Activated T-cell treated with anti-CD3 and anti-CD28 coated beads for 24 hours (primary cell): ENCODE measurements at regions not wholly inside any gene's neighbourhood (a gene's known extent, or its start where the extent isn't known, plus 50 kb on each side); places are given as distances from the start of the nearest gene placed in this dataset.
"Not testable (repeated sequence)": the region's sequence is repeated elsewhere in the genome, so short reads cannot be mapped to it uniquely, and the experiment has no call there.

ENCODE experiments used
- DNase-seq: peaks from one replicate; pipeline ENCODE4 v3.0.0-alpha.2; 2020; ENCODE audit warnings: low read depth

DNA sequence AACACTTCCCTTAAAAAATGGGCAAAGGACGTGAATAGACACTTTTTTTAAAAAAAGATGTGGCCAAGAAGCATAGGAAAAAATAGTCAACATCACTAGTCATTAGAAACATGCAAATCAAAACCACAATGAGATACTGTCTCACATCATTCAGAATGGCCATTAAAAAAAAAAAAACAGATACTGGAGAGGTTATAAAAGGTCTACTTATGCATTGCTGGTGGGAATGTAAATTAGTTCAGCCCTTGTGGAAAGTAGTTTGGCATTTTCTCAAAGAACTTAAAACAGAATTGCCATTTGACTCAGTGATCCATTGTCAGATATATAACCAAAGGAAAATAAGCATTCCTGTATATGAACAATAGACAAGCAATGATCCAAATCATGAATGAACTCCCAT, 352.8 kb upstream of the EPHA5 start:
- DNase-seq, result no peak

GRCh38 chr4:66017671-66018070, 347.4 kb upstream of the EPHA5 start:
- DNase-seq, result no peak

- no peak for DNase-seq
Measured at GRCh38 chr4:66016240-66016639, 346.0 kb upstream of the EPHA5 start.

- DNase-seq, result no peak
Measured at GRCh38 chr4:66014146-66014765, 344.0 kb upstream of the EPHA5 start.

DNA sequence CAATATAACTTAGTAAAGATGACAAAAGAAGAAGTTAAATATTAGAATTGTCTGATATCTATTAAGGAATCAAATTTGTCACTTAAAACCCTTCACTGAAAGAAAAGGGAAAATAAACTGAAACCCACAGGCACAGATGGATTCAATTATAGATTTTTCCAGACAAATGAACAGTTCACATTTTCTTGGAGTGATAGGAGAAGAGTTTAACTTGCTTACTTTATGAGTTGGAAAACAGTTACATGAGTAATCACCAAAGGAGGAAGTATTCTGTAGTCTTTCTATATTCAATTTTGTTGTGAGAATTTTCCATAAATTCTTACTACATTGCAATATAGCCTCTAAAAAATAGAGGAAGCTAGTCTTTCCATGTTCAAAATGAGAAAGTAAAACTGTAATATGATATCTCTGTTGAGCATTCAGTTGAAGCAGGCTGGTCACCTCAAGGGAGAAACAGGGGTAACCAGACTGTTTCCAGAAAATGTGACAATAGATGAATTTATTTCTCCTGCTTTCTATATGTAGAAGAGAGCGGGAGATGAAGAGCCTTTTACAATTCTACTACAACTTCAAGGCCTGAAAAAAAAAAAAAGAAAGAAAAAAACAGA, 330.3 kb upstream of the EPHA5 start:
- DNase-seq, result no peak

DNA sequence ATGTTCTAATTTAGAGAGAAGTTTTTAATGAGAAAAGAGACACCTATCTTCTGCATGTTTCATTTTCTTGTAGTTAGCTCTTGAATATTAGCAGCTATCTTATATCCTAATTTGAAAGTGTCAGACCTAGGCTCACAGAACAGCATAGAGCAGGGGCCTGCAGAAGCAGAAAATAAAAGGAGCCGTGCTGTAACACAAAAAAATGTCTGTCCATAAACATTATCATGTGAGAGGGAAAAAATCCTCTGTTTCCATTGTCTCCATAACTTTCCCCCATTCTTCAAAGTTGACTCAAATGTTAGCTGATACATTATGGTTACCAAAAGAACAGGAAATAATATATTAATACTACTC, 329.2 kb upstream of the EPHA5 start:
- no peak for DNase-seq

DNA sequence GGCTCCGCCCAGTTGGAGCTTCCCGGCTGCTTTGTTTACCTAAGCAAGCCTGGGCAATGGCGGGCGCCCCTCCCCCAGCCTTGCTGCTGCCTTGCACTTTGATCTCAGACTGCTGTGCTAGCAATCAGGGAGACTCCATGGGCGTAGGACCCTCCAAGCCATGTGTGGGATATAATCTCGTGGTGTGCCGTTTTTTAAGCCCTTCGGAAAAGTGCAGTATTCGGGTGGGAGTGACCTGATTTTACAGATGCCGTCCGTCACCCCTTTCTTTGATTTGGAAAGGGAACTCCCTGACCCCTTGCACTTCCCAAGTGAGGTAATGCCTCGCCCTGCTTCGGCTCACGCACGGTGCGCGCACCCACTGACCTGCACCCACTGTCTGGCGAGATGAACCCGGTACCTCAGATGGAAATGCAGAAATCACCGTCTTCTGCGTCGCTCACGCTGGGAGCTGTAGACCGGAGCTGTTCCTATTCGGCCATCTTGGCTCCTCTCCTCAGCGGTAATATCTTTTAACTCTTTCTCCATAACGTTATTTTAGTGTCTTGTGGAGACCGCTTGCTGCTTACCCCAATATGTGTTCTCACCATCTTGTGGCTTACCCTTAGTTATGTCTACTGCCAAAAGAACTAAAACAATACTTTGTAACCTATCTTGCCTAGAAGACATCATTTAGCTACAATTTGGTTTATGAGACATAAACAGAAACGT, 328.7 kb upstream of the EPHA5 start:
- not testable (repeated sequence) for DNase-seq

DNA sequence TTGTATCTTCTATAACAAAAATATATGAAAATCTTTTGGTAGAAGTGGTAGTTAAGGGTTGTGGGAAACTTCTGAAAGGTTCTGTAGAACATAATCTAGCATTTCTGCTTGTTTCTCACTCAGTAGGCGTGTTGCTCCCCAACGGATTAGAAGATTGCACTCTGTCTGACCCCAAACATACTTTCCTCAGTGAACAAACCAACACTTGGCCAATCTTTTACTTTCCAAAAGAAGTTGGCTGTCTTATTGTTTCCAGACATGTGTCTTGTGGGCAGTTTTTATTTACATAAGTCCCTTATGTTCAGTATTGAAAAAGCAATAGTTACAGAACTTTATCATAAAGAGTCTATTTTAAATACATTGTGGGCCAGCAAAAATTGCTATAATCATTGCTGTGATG, 312.8 kb upstream of the EPHA5 start:
- DNase-seq, result no peak

- DNase-seq, result no peak
Measured at GRCh38 chr4:65976287-65976686, 306.0 kb upstream of the EPHA5 start.

GRCh38 chr4:65973186-65973585, 302.9 kb upstream of the EPHA5 start:
- DNase-seq, result no peak

- DNase-seq, result no peak
Measured at GRCh38 chr4:65971686-65972085, 301.4 kb upstream of the EPHA5 start.

DNA sequence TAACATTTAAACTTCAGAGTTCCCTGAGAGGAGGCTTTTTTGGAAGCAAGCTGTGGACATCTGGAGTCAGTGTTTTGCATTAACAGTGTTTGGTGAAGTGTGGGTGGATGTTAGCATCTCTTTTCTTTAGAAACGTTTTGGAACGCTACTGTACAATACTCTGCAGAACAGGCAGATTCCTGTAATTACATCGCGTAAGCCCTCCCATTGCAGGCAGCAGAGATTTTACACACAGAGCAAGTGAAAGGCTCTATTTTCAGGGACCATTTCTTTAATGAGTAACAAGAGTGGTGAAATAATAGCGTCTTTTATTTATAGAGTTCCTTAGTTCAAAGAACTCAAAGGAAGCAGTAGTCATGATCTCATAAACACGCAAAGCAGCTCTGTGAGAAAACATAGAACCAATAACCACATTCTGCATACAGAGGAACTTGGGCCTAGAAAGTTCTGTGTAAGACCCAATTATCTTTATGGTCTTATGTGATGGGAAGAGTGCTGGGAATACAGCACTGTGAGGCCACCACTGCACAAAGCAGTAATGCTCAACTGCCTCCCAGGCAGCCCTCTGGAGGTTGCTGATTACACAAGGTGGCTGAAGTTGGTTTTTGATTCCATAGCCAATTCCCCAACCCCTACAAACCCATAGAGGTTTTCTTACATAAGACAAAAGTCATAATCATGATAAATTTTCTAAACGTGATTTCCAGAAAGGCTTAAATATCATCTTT, 298.7 kb upstream of the EPHA5 start:
- DNase-seq, result no peak

DNA sequence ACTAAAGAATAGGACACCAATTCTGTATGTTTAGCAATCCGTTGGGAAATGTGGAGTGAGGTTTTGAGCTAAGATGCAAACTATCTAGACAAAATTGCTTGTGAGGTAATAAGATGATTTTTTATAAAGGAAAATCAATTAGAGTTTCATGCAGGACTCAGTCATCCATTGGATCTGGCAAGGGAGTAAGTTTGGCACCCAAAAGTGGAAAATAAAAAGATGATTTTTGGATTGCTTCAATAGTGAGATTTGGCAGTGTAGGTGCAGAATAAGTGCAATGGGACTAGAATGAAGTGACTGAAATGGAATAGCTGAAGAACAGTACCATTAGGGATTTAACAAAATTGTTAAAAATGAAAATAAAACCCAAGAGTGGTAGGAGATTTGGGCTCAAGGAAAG, 290.5 kb upstream of the EPHA5 start:
- DNase-seq, result no peak

DNA sequence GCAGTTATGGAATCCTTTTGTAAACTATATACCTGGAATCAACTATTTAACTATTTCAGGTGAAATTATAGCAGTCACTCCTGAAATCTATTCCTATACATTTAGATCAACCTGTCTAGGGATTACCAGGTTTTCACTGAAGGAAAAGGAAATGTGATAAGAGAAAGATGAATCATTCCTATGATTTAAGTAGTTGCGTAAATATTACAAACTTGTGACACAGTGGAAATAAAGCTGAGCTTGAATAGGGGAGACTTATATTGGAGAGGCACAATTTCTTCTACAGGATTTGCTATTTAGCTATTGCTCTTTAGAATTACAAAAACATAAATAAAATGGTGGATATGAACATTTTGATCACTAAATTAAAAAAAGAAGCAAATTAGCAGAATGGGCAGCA, 284.1 kb upstream of the EPHA5 start:
- DNase-seq, result no peak

- no peak for DNase-seq
Measured at GRCh38 chr4:65951177-65951576, 280.9 kb upstream of the EPHA5 start.

GRCh38 chr4:65943076-65943475, 272.8 kb upstream of the EPHA5 start:
- DNase-seq, result no peak

GRCh38 chr4:65924843-65925242, 254.6 kb upstream of the EPHA5 start:
- DNase-seq, result no peak

DNA sequence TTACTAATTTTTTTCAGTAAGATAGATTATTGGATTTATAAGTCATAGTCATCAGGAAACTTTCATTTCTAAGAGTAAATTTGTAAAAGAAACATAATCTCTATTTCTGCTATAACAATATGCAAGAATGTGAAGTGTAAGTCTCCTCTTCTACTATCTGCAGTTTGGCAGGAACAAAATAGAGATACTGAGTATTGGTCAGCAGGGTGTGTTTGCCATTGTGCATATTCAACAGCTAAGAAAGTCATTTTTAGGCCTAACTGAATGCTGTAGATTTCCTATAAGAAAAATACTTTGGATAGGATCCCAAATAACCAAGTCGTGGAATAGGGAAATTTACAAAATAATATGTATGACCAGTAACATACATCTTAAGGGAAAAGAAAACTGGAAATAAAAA, 253.3 kb upstream of the EPHA5 start:
- no peak for DNase-seq

DNA sequence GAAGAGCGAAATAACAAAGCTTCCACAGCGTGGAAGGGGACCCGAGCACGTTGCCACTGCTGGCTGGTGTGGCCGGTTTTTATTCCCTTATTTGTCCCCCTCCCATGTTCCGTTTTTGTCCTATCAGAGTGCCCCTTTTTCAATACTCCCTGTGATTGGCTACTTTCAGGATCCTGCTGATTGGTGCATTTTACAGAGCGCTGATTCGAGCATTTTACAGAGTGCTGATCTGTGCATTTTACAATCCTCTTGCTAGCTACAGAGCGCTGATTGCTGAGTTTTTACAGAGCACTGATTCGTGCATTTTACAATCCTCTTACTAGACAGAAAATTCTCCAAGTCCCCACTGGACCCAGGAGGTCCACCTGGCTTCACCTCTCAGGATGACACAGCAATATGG, 250.9 kb upstream of the EPHA5 start:
- DNase-seq, result no peak

DNA sequence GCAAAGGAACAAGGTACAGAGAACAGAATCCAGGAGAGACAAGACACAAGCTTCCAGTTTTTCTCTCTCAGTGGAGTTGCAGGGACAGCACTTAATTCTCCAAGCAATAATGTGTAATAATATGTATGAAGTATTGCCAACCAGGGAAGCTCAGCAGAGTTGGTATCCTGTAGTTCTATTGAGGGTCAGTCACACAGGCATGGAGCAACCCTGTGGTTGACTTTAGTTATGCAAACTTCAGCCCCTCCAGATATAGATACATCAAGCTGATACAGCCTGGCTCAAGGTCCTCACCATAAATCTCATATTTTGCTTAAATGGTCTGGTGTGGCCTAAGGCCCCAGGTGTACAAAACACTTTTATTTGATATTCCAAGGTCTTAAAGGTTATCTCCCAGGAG, 248.6 kb upstream of the EPHA5 start:
- no peak for DNase-seq

GRCh38 chr4:65918212-65918611, 247.9 kb upstream of the EPHA5 start:
- no peak for DNase-seq

GRCh38 chr4:65917486-65917885, 247.2 kb upstream of the EPHA5 start:
- DNase-seq, result no peak

DNA sequence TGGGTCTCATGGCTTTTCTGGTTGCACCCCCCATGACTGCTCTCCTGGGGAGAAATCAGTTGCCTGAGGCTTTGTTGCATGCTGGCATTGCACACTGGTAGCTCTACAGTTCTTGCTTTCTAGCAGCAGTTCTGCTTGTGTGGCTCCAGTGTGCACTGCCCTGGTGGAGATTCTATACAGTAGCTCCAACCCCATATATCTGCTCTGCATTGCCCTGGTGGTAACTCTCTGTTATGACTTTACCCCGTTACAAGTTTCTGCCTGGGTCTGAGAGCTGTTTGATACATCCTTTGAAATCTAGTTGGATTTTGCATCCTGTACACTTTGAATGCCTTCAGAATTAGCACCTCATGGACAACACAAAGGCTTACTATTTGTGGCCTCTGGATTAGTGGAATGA, 241.4 kb upstream of the EPHA5 start:
- no peak for DNase-seq
